AG04450 (cell line): ENCODE measurements at regions not wholly inside any gene's neighbourhood (a gene's known extent, or its start where the extent isn't known, plus 50 kb on each side); places are given as distances from the start of the nearest gene placed in this dataset.

Experiments
- CTCF ChIA-PET: fragments of 300-600, 350-600 bp; formaldehyde crosslinking; extraction: SDS; loops from one replicate; lab custom pipeline; 2022; ENCODE audit warnings: antibody characterized with exemption, inconsistent platforms; lab: Charles Lee
- POLR2A ChIA-PET: fragments of 350-600 bp; formaldehyde crosslinking; extraction: SDS; loops from one replicate; lab custom pipeline; 2021; ENCODE audit warnings: antibody characterized with exemption, inconsistent platforms; lab: Yijun Ruan, JAX
- DNase-seq: peaks from one replicate; pipeline ENCODE4 v3.0.0-alpha.2; 2011; ENCODE audit warnings: low read depth, low spot score
- H3K27ac ChIP-seq: one replicate; pipeline ENCODE4 v1.5.1; 2012; ENCODE audit warnings: low read depth, low read length, control low read depth
- H3K27me3 ChIP-seq: one replicate; pipeline ENCODE4 v1.6.0; 2012; ENCODE audit warnings: low read length; ENCODE audit not compliant: control insufficient read depth, insufficient read depth
- H3K4me3 ChIP-seq: 2 replicates; pipeline ENCODE4 v1.5.1; 2011; ENCODE audit warnings: mild to moderate bottlenecking, low read depth, low read length, control low read depth
- H3K9me3 ChIP-seq: 2 replicates; pipeline ENCODE4 v1.5.1; 2012; ENCODE audit warnings: low read length; ENCODE audit not compliant: control insufficient read depth, insufficient read depth
- TF ChIP-seq, protein P1 (sequence below): IDR thresholded peaks from 2 replicates; pipeline ENCODE4 v1.5.1; 2011; ENCODE audit warnings: low read depth, low read length, control low read depth, inconsistent platforms

DNA sequence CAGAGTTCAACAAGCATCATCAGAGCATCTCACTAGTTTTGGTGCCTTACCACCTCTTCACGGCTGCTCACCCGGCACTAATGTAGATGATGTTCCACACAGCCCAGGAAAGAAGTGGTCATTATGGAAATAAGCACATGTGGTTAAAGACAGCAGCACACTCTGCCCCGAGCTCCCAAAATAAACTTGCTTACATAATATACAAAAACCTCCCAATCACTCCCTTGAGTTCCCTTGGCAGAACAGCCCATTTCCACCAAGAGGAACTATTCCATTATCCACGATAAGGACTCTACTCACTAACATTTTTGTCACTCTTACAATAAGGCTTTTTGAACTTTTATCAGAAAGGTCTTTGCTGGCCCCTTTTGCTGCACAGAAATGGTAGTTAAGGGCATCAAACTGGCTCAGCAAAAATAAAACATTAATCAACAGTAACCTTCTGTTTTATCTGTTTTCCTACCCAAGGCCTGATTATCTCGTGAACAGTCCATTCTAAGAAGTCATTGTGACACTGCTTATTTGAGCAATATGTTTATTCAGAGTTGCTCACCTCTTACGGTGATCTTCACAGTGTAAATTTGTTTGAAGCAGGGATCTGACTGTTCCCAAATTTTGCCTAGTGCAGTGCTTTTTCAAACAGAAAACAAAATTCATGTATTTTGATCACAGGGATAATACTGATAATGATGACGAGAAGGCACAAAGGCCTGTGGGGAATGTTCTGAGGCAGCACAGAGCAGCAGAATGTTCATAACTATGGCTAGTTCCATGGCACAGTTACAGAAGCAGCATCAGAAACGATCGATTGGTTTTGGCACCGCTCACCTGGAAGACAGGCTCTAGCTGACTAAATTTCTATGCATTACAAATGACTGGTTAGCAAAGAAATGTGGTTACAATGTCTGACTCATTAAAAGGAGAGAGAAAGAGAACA is 399.8 kb upstream of the PIK3R1 start:
- DNase-seq = no peak
- CTCF ChIA-PET = no interaction called here

DNA sequence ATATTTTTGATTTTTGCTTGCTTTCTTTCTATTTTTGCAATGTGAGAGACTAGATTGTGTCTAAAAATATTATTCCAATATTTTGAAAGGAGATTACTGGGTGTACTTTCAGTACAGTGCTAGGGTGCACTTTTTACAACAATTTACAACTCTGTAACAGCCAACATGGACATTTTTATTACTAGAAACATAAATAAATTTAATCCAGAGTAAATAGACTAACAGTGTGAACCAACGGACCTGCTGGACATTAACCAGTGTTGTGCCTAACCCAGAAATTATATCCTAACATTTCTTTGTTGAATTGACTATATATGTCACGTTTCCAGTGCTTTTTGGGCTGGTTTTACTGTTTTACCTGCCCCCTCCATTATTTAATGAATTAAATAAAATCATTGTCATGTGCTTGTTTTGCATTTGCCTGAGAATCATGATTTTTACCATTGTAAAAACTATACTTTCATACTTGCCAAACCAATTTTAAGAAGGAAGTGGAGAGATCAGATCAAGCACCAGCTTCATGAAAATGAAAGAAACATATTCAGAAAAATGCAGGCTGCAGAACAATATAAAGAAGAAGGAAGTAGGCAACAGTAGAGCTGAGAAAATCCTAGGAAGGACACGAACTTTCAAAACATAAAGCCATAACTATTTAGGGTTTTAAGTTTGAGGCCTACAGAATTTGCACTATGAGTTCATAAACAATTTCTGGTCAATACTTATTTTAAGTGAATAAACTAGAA is 400.8 kb upstream of the PIK3R1 start:
- ChIA-PET CTCF (no interaction called here), POLR2A (no interaction called here)

More for the DNA sequence above, 399.8 kb upstream of the PIK3R1 start:
- no peaks in the 10 kb centered on the region for H3K27me3 ChIP-seq
- TF ChIP-seq, protein P1, sequence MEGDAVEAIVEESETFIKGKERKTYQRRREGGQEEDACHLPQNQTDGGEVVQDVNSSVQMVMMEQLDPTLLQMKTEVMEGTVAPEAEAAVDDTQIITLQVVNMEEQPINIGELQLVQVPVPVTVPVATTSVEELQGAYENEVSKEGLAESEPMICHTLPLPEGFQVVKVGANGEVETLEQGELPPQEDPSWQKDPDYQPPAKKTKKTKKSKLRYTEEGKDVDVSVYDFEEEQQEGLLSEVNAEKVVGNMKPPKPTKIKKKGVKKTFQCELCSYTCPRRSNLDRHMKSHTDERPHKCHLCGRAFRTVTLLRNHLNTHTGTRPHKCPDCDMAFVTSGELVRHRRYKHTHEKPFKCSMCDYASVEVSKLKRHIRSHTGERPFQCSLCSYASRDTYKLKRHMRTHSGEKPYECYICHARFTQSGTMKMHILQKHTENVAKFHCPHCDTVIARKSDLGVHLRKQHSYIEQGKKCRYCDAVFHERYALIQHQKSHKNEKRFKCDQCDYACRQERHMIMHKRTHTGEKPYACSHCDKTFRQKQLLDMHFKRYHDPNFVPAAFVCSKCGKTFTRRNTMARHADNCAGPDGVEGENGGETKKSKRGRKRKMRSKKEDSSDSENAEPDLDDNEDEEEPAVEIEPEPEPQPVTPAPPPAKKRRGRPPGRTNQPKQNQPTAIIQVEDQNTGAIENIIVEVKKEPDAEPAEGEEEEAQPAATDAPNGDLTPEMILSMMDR = no peak
- POLR2A ChIA-PET = no interaction called here
- H3K4me3 ChIP-seq = no peak overlapping the region
- H3K27ac ChIP-seq = no peak overlapping the region
- peaks cover 3% of the 10 kb centered on the region for H3K9me3 ChIP-seq

DNA sequence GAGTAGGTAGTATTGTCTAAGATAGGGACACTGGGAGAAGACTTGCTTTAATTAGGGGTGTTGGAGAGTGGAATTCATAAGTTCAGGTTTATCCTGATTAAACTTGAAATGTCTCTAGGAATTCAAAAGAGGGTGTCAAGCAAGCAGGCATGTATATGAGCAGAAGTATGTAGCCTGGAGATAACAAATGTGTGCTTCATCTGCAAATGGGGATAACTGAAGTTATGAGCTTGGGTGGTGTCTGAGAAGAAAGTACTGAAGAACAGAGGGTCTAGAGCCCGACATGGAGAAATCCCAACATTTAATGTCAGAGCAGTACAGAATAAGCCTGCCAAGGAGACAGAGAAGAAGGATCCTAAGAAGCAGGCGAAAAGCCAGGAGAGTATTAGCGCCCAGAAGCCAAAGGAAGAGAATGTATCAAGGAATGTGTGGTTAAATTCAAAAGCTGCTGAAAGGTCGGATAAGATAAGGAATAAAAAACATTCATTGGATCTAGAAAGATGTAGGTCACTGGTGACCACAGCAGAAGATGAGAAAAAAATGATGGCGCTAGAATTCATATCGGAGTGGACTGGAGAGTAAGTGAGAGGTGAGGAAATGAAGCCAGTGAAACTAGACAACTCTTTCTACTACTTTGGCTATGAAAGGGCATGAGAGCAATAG is 401.5 kb upstream of the PIK3R1 start:
- ChIA-PET POLR2A (no interaction called here), CTCF (no interaction called here)
- H3K27ac ChIP-seq = no peak overlapping the region
- peaks cover 3% of the 10 kb centered on the region for H3K9me3 ChIP-seq
- no peak overlapping the region for H3K4me3 ChIP-seq
- no peaks in the 10 kb centered on the region for H3K27me3 ChIP-seq
- TF ChIP-seq, protein P1 = no peak
- no peak for DNase-seq

More for the DNA sequence above, 400.8 kb upstream of the PIK3R1 start:
- Histone ChIP-seq H3K27ac (no peak overlapping the region), H3K9me3 (peaks cover 3% of the 10 kb centered on the region), H3K4me3 (no peak overlapping the region), H3K27me3 (no peaks in the 10 kb centered on the region)
- DNase-seq = no peak
- TF ChIP-seq, protein P1 = no peak

DNA sequence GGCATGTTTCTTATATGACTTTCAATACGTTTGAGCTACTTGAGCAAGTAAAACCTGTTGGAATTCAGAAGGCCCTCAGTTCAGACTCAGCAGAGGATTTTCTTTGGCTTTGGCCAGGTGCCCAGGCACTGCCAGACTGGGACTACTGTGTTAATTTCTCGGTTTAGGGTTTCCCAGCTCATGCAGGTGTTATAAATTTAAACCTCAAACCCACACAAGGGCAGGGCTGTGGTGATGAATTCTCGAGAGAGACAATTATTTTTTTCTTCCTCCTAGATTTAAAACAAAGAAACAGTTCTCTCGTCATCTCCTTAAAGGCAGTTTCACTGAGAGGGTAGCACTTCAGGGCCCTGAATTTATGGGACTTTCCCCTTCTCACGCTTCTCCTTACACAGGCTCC is 406.0 kb upstream of the PIK3R1 start:
- TF ChIP-seq, protein P1 = no peak
- H3K27me3 ChIP-seq = no peaks in the 10 kb centered on the region
- no peak overlapping the region for H3K27ac ChIP-seq
- no peak for DNase-seq
- POLR2A ChIA-PET = no interaction called here
- CTCF ChIA-PET = no interaction called here
- no peaks in the 10 kb centered on the region for H3K9me3 ChIP-seq
- H3K4me3 ChIP-seq = no peak overlapping the region
